ENCODE measurements at regions not wholly inside any gene's neighbourhood (a gene's known extent, or its start where the extent isn't known, plus 50 kb on each side); places are given as distances from the start of the nearest gene placed in this dataset.
"Not testable (repeated sequence)": the region's sequence is repeated elsewhere in the genome, so short reads cannot be mapped to it uniquely, and the experiment has no call there.

DNA sequence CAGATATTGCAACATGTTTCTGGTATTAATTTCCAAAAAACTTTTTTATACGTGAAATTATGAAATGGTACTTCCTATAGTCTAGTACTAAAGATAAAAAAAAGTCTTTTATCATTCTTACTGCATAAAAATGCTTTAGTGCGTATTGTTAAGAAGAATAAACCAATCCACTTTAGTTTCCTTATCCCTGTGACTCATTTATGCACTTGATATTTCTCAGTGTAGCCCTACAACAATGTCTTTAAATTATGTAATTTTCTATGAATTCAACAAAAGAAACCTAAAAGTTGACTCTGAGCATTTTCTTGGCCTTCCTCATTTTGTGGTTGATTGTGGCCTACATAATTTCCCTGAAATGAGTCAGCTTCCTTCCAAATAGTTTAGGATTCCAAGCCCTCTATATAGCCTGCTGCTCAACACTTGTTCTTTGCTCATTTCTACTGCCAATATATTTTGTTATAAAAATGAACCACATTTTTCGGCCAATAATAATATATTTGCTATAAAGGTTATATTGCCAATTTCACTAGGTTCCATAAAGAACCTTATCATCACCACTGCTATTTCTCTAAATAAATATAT, 961.7 kb upstream of the ADAMTS5 start:
- TF ChIP-seq, protein P1, sequence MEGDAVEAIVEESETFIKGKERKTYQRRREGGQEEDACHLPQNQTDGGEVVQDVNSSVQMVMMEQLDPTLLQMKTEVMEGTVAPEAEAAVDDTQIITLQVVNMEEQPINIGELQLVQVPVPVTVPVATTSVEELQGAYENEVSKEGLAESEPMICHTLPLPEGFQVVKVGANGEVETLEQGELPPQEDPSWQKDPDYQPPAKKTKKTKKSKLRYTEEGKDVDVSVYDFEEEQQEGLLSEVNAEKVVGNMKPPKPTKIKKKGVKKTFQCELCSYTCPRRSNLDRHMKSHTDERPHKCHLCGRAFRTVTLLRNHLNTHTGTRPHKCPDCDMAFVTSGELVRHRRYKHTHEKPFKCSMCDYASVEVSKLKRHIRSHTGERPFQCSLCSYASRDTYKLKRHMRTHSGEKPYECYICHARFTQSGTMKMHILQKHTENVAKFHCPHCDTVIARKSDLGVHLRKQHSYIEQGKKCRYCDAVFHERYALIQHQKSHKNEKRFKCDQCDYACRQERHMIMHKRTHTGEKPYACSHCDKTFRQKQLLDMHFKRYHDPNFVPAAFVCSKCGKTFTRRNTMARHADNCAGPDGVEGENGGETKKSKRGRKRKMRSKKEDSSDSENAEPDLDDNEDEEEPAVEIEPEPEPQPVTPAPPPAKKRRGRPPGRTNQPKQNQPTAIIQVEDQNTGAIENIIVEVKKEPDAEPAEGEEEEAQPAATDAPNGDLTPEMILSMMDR (conservative IDR thresholded peaks at IDR 0.05; ENCODE audit: low read depth, low read length): not testable (repeated sequence)
- TF ChIP-seq EZH2 (IDR thresholded peaks at IDR 0.05; ENCODE audit: borderline replicate concordance, low read depth, low read length, poor library complexity, severe bottlenecking): not testable (repeated sequence)

Measured in A673 (cell line).